ENCODE measurements at regions not wholly inside any gene's neighbourhood (a gene's known extent, or its start where the extent isn't known, plus 50 kb on each side); places are given as distances from the start of the nearest gene placed in this dataset.

- no peak for DNase-seq
Measured at GRCh38 chr1:57901208-57901919, 477.5 kb upstream of the DAB1 start.

GRCh38 chr1:57898531-57898930, 474.7 kb upstream of the DAB1 start:
- DNase-seq: no peak

- no peak for DNase-seq
Measured at GRCh38 chr1:57897581-57897980, 473.7 kb upstream of the DAB1 start.

- DNase-seq: no peak
Measured at GRCh38 chr1:57894315-57894714, 470.5 kb upstream of the DAB1 start.

GRCh38 chr1:57889676-57890320, 465.9 kb upstream of the DAB1 start:
- DNase-seq: no peak

- DNase-seq: no peak
Measured at GRCh38 chr1:57887964-57888491, 464.2 kb upstream of the DAB1 start.

GRCh38 chr1:57886376-57886775, 462.5 kb upstream of the DAB1 start:
- DNase-seq: no peak

GRCh38 chr1:57883642-57883995, 459.8 kb upstream of the DAB1 start:
- DNase-seq: no peak

GRCh38 chr1:57882934-57883641, 459.2 kb upstream of the DAB1 start:
- no peak for DNase-seq

GRCh38 chr1:57882072-57882471, 458.2 kb upstream of the DAB1 start:
- no peak for DNase-seq

GRCh38 chr1:57881639-57882038, 457.8 kb upstream of the DAB1 start:
- DNase-seq: no peak

- no peak for DNase-seq
Measured at GRCh38 chr1:57879700-57880099, 455.8 kb upstream of the DAB1 start.

GRCh38 chr1:57874418-57874877, 450.6 kb upstream of the DAB1 start:
- DNase-seq: no peak

- no peak for DNase-seq
Measured at GRCh38 chr1:57872913-57873312, 449.1 kb upstream of the DAB1 start.

GRCh38 chr1:57868908-57869307, 445.0 kb upstream of the DAB1 start:
- DNase-seq: no peak

GRCh38 chr1:57868239-57868638, 444.4 kb upstream of the DAB1 start:
- DNase-seq: no peak

GRCh38 chr1:57866998-57867397, 443.1 kb upstream of the DAB1 start:
- DNase-seq: no peak

- DNase-seq: no peak
Measured at GRCh38 chr1:57860931-57861565, 437.2 kb upstream of the DAB1 start.

- no peak for DNase-seq
Measured at GRCh38 chr1:57860325-57860724, 436.5 kb upstream of the DAB1 start.

- no peak for DNase-seq
Measured at GRCh38 chr1:57858740-57859139, 434.9 kb upstream of the DAB1 start.

GRCh38 chr1:57857809-57858208, 433.9 kb upstream of the DAB1 start:
- no peak for DNase-seq

GRCh38 chr1:57854436-57854835, 430.6 kb upstream of the DAB1 start:
- DNase-seq: no peak

GRCh38 chr1:57850176-57850940, 426.5 kb upstream of the DAB1 start:
- DNase-seq: no peak
